Heart left ventricle (tissue), 13 donors: ENCODE measurements at regions not wholly inside any gene's neighbourhood (a gene's known extent, or its start where the extent isn't known, plus 50 kb on each side); places are given as distances from the start of the nearest gene placed in this dataset.

Experiments used
- POLR2A ChIP-seq, 2 donors: fragments of 450-650 bp; IDR thresholded peaks; one replicate each; pipeline ENCODE4 v1.6.1; 2017; ENCODE audit warnings: antibody characterized with exemption in 2 of 2, mild to moderate bottlenecking in 2 of 2, moderate library complexity in 2 of 2
- TF ChIP-seq, protein P1 (sequence below), 12 donors: fragments of 200-600 bp; sonication (generic) in 4 of 12; IDR thresholded peaks; one replicate each; pipeline versions ENCODE4 v1.5.0 to v1.8.0; 2018 to 2022; ENCODE audit warnings: antibody characterized with exemption in 12 of 12, mild to moderate bottlenecking in 5 of 12
- donor health status: ischemic (EF 13 %, LVEDD 7.1; RV severe dilation, severe dysfunction).
- donor health status: DM: no; HTN: yes; CAD: no.
- donor health status: DM: no; HTN: no; CAD: no.
- donor health status: ischemic (EF 25% LVEDD 6.9; RV normal size, moderate dysfunction).
- donor health status: ischemic (EF 25% LVEDD 5.7; RV mildly dilated, moderate dysfunction).
- donor health status: ischemic (EF 35%, LVEDD 5.7; RV mildly dilated, moderate dysfunction).
- donor health status: nonischemic (EF 11% LVEDD 7.7; RV severe dilation, severe dysfunction).
- donor health status: DM: yes; HTN: yes; CAD: no.
- donor health status: PGD.
- donor health status: ischemic (EF 29% LVEDD 5.4; RV normal size, mild dysfunction).
- donor health status: nonischemic (EF 23%, LVEDD 6.1; RV moderate dilation, normal function).

- TF ChIP-seq, protein P1, sequence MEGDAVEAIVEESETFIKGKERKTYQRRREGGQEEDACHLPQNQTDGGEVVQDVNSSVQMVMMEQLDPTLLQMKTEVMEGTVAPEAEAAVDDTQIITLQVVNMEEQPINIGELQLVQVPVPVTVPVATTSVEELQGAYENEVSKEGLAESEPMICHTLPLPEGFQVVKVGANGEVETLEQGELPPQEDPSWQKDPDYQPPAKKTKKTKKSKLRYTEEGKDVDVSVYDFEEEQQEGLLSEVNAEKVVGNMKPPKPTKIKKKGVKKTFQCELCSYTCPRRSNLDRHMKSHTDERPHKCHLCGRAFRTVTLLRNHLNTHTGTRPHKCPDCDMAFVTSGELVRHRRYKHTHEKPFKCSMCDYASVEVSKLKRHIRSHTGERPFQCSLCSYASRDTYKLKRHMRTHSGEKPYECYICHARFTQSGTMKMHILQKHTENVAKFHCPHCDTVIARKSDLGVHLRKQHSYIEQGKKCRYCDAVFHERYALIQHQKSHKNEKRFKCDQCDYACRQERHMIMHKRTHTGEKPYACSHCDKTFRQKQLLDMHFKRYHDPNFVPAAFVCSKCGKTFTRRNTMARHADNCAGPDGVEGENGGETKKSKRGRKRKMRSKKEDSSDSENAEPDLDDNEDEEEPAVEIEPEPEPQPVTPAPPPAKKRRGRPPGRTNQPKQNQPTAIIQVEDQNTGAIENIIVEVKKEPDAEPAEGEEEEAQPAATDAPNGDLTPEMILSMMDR (IDR thresholded peaks at IDR 0.05) = no peak
- TF ChIP-seq POLR2A (IDR thresholded peaks at IDR 0.05) = no peak
These were observed 355.1 kb upstream of the PABPC5 start for GRCh38 chrX:91079342-91080114.
